ENCODE measurements at regions not wholly inside any gene's neighbourhood (a gene's known extent, or its start where the extent isn't known, plus 50 kb on each side); places are given as distances from the start of the nearest gene placed in this dataset.

DNA sequence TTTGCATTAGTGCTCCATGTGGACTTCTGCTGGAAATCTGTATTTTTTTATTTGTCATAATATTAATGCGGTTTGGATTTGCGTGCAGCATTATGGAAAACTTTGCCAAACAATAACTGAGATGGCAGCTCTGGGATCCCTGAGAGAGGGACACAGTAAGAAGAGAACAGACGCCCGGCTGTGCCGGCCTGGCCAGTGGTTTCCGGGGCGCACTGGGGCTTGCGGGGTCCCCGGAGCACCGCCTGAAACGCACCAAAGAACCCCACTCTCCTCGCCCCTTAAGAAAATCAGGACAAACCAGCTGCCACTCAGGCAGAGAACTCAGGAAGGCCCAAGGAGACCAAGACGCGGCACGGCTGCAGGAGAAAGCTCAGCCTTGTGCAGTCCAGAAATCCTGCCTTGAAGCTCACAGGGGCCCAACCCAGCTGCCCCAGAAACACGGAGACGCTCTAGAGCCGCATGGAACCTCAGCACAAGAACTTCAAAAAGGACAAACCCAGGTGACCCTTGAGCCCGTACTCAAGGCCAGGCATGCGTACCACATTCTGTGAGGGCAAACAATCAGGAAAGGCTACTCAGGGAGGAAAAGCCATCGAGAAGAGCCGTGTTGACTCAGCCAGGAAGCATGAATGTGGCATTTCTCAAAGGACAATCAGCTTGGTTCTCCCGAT, 226.5 kb upstream of the CDYL start:
- no peak for DNase-seq

DNA sequence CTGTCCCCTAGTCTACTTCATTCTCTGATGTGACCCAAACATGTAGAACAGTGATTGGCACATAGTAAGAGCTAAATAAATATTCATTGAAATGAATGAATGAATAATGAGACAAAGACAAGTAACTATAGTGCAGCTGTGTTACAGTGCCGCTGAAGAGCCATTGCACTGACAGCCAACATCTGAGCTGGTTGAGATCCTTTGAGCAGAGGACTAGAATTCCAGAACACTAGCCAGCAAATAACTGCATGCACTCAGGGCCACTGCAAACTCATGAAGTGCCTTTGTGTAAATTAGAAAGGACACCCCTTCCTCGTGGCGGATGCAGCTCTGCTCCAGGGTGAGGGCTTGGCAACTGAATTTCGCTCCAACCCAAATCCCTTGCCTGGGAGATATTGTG, 230.3 kb upstream of the CDYL start:
- DNase-seq = no peak

- DNase-seq = no peak
These were observed 232.6 kb upstream of the CDYL start for GRCh38 chr6:4543596-4543995.

DNA sequence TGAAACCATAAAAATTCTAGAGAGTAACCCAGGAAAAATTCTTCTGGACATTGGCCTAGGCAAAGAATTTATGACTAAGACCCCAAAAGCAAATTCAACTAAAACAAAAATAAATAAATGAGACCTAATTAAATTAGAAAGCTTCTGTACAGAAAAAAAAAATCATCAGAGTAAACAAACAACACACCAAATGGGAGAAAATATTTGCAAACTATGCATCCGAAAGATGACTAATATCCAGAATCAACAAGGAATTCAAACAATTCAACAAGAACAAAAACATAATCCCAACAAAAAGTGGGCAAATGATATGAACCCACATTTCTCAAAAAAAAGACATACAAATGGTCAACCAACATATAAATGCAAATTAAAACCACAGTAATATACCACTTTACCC, 242.6 kb upstream of the CDYL start:
- no peak for DNase-seq

- no peak for DNase-seq
These were observed 244.8 kb upstream of the CDYL start for GRCh38 chr6:4531406-4531805.

- no peak for DNase-seq
These were observed 253.8 kb upstream of the CDYL start for GRCh38 chr6:4522453-4522852.

DNA sequence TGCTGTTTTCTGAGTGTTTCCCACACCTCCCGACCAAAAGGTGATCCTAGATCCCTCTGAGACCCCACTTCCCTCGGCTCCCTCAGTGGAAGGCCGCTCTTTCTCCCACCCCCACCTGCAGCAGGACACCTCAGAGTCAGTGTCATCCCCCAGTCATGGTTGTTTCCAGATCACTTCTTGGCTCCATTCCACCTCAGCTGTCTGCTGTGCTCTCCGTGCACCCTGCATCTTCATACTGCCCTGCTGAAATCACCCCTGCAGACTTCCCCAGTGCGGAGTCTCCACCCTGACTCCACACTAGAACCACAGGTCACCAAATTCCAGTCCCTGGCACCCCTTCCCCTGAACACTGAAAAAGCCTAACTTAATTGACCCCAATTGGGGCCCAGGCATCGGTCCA, 255.1 kb upstream of the CDYL start:
- no peak for DNase-seq

DNA sequence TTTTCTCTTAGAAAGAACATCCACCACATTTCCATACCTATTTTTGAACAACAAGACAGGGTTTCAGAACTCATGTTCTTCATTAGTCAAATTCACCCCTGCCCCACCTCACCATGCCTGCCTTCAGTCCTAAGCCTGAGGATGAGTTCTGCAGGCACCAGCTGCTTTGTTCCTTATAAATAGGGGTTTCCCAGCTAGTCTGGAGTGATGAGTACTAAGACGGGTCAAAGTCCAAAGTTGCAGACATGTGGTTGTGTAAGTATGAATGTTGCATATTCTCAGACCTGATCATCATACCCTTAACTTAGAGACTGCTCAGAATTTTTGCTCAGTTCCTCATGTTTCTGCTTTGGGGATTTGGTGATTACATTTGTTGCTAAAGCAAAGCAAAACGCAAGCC, 257.7 kb upstream of the CDYL start:
- DNase-seq = no peak

GRCh38 chr6:4516206-4516605, 260.0 kb upstream of the CDYL start:
- no peak for DNase-seq

- no peak for DNase-seq
These were observed 262.6 kb upstream of the CDYL start for GRCh38 chr6:4513561-4513960.

DNA sequence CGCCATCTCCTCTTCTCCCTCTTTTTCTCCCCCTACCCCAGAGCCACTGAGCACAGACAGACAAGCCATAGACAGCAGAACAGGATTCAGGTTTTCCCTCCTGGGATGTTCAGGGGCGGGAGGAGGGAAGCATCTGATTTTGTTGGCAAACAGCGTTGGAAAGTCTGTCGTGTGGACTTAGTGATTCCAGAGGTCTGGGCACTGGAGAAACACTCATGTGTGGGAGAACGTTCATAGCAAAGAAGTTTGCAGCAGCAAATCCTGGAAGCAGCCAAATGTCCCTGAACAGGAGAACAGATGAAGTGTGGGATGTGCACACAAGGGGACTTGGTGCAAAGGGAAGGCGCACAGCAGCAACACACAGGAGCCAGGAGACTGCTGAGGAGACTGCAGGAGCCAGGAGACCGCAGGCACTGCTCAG, 264.1 kb upstream of the CDYL start:
- no peak for DNase-seq

GRCh38 chr6:4511641-4512020, 264.6 kb upstream of the CDYL start:
- no peak for DNase-seq

DNA sequence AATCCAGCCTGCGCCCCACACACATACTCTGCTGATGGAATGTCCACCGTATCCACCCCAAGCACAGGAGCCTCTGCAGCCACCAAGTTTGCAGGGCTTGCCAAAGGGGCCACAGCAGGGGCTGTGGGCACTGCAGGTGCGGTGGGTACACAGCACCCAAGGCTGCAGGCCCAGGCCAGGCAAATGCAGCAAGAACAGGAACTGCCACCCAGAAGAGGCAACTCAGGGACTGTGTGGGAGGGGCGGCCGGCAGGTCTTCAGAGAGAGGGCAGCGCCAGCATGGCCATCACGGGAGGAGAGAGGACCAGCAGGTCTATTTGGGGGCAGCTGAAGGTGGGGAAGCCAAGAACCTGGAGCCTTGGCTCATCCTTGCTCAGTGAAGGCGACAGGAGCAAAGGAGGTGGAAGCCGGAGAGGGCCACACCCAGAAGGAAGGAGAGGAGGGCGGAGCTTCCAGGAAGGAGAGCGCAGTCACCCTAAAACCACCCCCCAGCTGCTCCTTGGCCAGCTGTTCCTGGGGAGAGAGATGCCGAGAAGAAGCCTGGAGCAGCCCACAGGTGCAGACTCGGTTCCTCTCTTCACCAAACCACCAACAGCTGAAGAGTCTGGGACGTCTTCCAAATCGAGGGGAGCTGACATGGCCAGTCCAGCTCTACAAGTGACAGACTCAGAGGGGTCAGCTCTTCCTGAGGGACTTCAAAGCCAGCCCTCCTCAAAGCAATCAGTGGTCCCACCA, 265.1 kb upstream of the CDYL start:
- DNase-seq = no peak

DNA sequence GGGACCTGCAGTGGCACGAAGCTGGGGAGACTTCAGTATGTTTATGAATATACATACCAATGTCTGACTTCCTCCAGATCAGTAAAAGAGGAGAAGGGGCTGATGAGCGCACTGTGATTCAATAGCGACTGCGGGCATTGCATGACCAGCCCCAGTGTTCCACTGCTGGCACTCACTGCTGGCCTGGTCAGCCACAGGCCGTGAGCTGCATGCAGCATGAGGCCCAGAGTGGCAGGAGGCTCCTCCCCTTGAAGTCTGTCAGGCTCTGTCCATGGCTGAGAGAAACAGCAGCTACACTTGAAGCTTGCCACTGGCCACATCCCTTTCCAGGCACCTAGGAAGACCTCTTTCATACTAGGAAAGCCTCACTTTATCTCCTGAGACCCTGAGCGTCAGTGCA, 265.9 kb upstream of the CDYL start:
- DNase-seq = no peak

- DNase-seq = no peak
These were observed 266.7 kb upstream of the CDYL start for GRCh38 chr6:4509506-4509905.

GRCh38 chr6:4506792-4507191, 269.4 kb upstream of the CDYL start:
- no peak for DNase-seq

DNA sequence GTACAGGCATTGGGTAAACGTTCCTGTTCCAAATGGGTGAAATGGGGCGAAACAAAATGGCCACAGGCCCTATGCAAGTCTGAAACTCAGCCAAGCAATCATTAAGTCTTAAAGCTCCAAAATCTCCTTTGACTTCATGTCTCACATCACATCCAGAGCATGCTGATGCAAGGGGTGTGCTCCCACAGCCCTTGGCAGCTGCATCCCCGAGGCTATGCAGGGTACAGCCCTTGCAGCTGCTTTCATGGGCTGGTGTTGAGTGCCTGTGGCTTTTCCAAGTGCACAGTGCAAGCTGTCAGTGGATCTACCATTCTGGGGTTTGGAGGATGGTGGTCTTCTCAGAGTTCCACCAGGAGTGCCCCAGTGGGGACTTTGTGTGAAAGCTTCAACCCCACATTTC, 270.0 kb upstream of the CDYL start:
- DNase-seq = no peak

GRCh38 chr6:4504700-4505099, 271.5 kb upstream of the CDYL start:
- no peak for DNase-seq

DNA sequence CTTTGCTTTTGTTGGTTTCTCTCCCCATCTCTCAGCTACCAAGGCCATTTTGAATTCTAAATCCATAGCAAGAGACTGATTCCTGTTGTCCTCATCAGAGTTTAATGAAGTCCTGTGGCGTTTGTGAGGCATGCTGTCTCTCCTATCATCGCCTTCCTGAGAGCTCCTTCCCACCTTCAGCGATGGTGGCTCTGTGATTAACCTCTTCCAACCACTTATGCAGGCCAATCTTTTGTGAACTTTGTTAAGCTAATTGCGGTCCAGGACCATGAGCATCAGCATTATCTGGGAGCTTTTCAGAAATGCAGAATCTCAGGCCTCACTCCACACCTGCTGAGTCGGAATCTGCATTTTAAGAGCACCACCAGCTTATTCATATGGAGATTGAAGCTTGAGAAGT, 272.5 kb upstream of the CDYL start:
- no peak for DNase-seq

DNA sequence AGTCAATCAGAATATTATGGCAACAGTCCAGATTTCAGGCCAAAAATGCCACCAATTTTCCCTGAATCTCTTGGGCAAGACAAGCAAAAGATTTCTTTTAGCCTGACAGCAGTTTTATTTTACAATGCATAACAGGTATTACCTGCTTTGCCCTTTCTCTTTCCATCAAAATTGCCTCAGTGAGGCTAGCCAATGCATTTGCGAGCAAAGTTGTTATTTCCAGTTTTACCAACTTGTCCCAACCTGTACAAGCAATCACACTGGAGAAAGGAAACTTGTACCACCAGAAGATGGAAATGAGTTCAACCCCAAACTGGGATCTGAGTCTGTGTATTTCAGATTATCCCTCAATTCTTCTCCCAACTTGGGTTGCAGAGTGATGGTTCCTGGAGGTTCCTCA, 279.9 kb upstream of the CDYL start:
- DNase-seq = no peak

- DNase-seq = no peak
These were observed 284.5 kb upstream of the CDYL start for GRCh38 chr6:4491501-4492260.

GRCh38 chr6:4489538-4489937, 286.7 kb upstream of the CDYL start:
- DNase-seq = no peak

GRCh38 chr6:4488389-4488788, 287.8 kb upstream of the CDYL start:
- no peak for DNase-seq

DNA sequence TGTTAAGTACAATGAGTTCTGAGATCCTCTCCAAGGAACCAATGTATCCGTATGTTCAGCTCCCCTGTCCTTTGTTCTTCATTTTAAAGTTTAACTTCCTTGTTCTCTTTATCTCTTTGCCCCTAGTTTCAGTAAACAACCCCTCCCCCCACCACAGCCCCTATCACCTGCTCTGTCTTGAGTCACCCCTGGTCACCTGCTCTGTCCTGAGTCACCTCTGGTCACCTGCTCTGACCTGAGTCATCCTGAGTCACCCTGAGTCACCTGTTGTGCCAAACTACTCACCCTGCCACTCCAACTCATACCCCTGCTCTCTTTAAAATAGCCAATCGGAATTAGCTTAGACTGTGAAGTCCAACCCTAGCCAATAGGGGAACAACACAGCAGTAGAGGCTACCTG, 288.7 kb upstream of the CDYL start:
- DNase-seq = no peak
